ENCODE measurements at regions not wholly inside any gene's neighbourhood (a gene's known extent, or its start where the extent isn't known, plus 50 kb on each side); places are given as distances from the start of the nearest gene placed in this dataset.
A peak's percentile ranks its signal among the peaks of the same experiment; 100 is the strongest.

GRCh38 chr9:121550041-121550440 lies 50.4 kb upstream of the GGTA1 start:
- intact Hi-C loops (cut with DNase I; ENCODE audit: low total_unique reads): loop anchor here (10.0 kb wide), 1 partner anchor 135 kb away; no protein-coding TSS in a partner anchor
- TF ChIP-seq CTCF (IDR thresholded peaks at IDR 0.05) (no peak), POLR2A (IDR thresholded peaks at IDR 0.05) (no peak)
- DNase-seq: no peak

GRCh38 chr9:121550569-121551512 lies 51.2 kb upstream of the GGTA1 start:
- H3K36me3 ChIP-seq (ENCODE audit: low read depth, missing control alignments): no peaks in the 10 kb centered on the region
- peak overlapping the region; percentile 29 to 41 for H3K4me3 ChIP-seq
- WGBS, 2 donors: 21 to 46% methylated on average over 10 to 40 of the region's 40 CpGs
- no peak overlapping the region for H3K27ac ChIP-seq
- no peaks in the 10 kb centered on the region for H3K9me3 ChIP-seq
- peaks cover 3% of the 10 kb centered on the region for H3K4me1 ChIP-seq
- no peak for TF ChIP-seq POLR2A (IDR thresholded peaks at IDR 0.05)
- peak; percentile 91 to 95 (median 94) for TF ChIP-seq CTCF (IDR thresholded peaks at IDR 0.05)
- no peaks in the 10 kb centered on the region for H3K27me3 ChIP-seq
- DNase-seq: peak; percentile 90
- intact Hi-C loops (cut with DNase I; ENCODE audit: low total_unique reads): loop anchor here (10.0 kb wide), 1 partner anchor 134 kb away; no protein-coding TSS in a partner anchor

More at GRCh38 chr9:121550041-121550440, 50.4 kb upstream of the GGTA1 start:
- WGBS, 2 donors: 47 to 79% methylated on average over 6 of the region's 6 CpGs
- no peaks in the 10 kb centered on the region for H3K27me3 ChIP-seq
- no peak overlapping the region for H3K27ac ChIP-seq
- H3K4me1 ChIP-seq: peaks cover 3% of the 10 kb centered on the region
- no peaks in the 10 kb centered on the region for H3K36me3 ChIP-seq (ENCODE audit: low read depth, missing control alignments)
- peak overlapping the region in 1 of 2 donors; percentile 41 for H3K4me3 ChIP-seq
- no peaks in the 10 kb centered on the region for H3K9me3 ChIP-seq

- H3K36me3 ChIP-seq (ENCODE audit: low read depth, missing control alignments): no peaks in the 10 kb centered on the region
- no peaks in the 10 kb centered on the region for H3K9me3 ChIP-seq
- intact Hi-C loops (cut with DNase I; ENCODE audit: low total_unique reads): loop anchor here (10.0 kb wide), 1 partner anchor 133 kb away; no protein-coding TSS in a partner anchor
- peaks cover 3% of the 10 kb centered on the region for H3K4me1 ChIP-seq
- 74 to 84% methylated on average over 8 of the region's 9 CpGs for WGBS, 2 donors
- no peaks in the 10 kb centered on the region for H3K27me3 ChIP-seq
- no peak for TF ChIP-seq POLR2A (IDR thresholded peaks at IDR 0.05)
- no peak for TF ChIP-seq CTCF (IDR thresholded peaks at IDR 0.05)
- H3K27ac ChIP-seq: no peak overlapping the region
- no peak overlapping the region for H3K4me3 ChIP-seq
- no peak for DNase-seq
Measured at GRCh38 chr9:121551985-121552753, 52.5 kb upstream of the GGTA1 start.

GRCh38 chr9:121556082-121556481 lies 56.4 kb upstream of the GGTA1 start:
- TF ChIP-seq POLR2A (IDR thresholded peaks at IDR 0.05) (no peak), CTCF (IDR thresholded peaks at IDR 0.05) (no peak)
- Histone ChIP-seq H3K9me3 (no peaks in the 10 kb centered on the region), H3K4me3 (no peak overlapping the region), H3K36me3 (ENCODE audit: low read depth, missing control alignments) (no peaks in the 10 kb centered on the region), H3K27me3 (no peaks in the 10 kb centered on the region), H3K27ac (no peak overlapping the region), H3K4me1 (peaks cover 14% of the 10 kb centered on the region)
- no peak for DNase-seq
- WGBS, 2 donors: 96 to 98% methylated on average over 3 of the region's 3 CpGs
- intact Hi-C loops (cut with DNase I; ENCODE audit: low total_unique reads): loop anchor here (10.0 kb wide), 1 partner anchor 129 kb away; no protein-coding TSS in a partner anchor

Data from testis (tissue), 2 donors.